ENCODE measurements at regions not wholly inside any gene's neighbourhood (a gene's known extent, or its start where the extent isn't known, plus 50 kb on each side); places are given as distances from the start of the nearest gene placed in this dataset.

GRCh38 chr2:222052934-222053367, 245.8 kb downstream of the PAX3 start:
- H3K27me3 Mint-ChIP-seq = peaks cover 19% of the 10 kb centered on the region
- POLR2A ChIA-PET = no interaction called here

GRCh38 chr2:222050981-222051380, 247.8 kb downstream of the PAX3 start:
- Mint-ChIP-seq H3K27me3 (peaks cover 21% of the 10 kb centered on the region), H3K36me3 (ENCODE audit: low read depth) (no peaks in the 10 kb centered on the region), H3K27ac (no peak overlapping the region), H3K4me1 (no peaks in the 10 kb centered on the region), H3K9me3 (no peaks in the 10 kb centered on the region), H3K4me3 (no peak overlapping the region)
- ChIA-PET CTCF (no interaction called here), POLR2A (no interaction called here)
- no peak for DNase-seq

More at GRCh38 chr2:222052934-222053367, 245.8 kb downstream of the PAX3 start:
- no peak for DNase-seq
- Mint-ChIP-seq H3K4me1 (no peaks in the 10 kb centered on the region), H3K36me3 (ENCODE audit: low read depth) (no peaks in the 10 kb centered on the region), H3K4me3 (no peak overlapping the region), H3K27ac (no peak overlapping the region), H3K9me3 (no peaks in the 10 kb centered on the region)
- CTCF ChIA-PET = no interaction called here

GRCh38 chr2:222049946-222050345, 248.9 kb downstream of the PAX3 start:
- Mint-ChIP-seq H3K4me1 (no peaks in the 10 kb centered on the region), H3K27ac (no peak overlapping the region), H3K4me3 (no peak overlapping the region), H3K36me3 (ENCODE audit: low read depth) (no peaks in the 10 kb centered on the region), H3K27me3 (peaks cover 16% of the 10 kb centered on the region), H3K9me3 (no peaks in the 10 kb centered on the region)
- ChIA-PET CTCF (no interaction called here), POLR2A (no interaction called here)
- DNase-seq = no peak

GRCh38 chr2:222043897-222044296, 254.9 kb downstream of the PAX3 start:
- Mint-ChIP-seq H3K36me3 (ENCODE audit: low read depth) (no peaks in the 10 kb centered on the region), H3K27me3 (peaks cover 2% of the 10 kb centered on the region), H3K4me3 (no peak overlapping the region), H3K27ac (no peak overlapping the region), H3K4me1 (no peaks in the 10 kb centered on the region), H3K9me3 (no peaks in the 10 kb centered on the region)
- no peak for DNase-seq
- ChIA-PET CTCF (no interaction called here), POLR2A (no interaction called here)

- H3K4me3 Mint-ChIP-seq = no peak overlapping the region
- no peaks in the 10 kb centered on the region for H3K4me1 Mint-ChIP-seq
- DNase-seq = no peak
- ChIA-PET CTCF (no interaction called here), POLR2A (no interaction called here)
- H3K36me3 Mint-ChIP-seq (ENCODE audit: low read depth) = no peaks in the 10 kb centered on the region
- H3K27me3 Mint-ChIP-seq = no peaks in the 10 kb centered on the region
- no peak overlapping the region for H3K27ac Mint-ChIP-seq
- no peaks in the 10 kb centered on the region for H3K9me3 Mint-ChIP-seq
Measured at GRCh38 chr2:222042666-222043065, 256.1 kb downstream of the PAX3 start.

- Mint-ChIP-seq H3K27ac (no peak overlapping the region), H3K4me3 (no peak overlapping the region), H3K27me3 (no peaks in the 10 kb centered on the region), H3K36me3 (ENCODE audit: low read depth) (no peaks in the 10 kb centered on the region), H3K4me1 (no peaks in the 10 kb centered on the region), H3K9me3 (no peaks in the 10 kb centered on the region)
- DNase-seq = no peak
- ChIA-PET POLR2A (no interaction called here), CTCF (no interaction called here)
Measured at GRCh38 chr2:222040333-222040732, 258.5 kb downstream of the PAX3 start.

GRCh38 chr2:222039821-222040220, 259.0 kb downstream of the PAX3 start:
- ChIA-PET POLR2A (no interaction called here), CTCF (interaction anchor here (0.7 kb wide), 1 partner anchor 22 kb away, joined by 3 read pairs; no protein-coding TSS in a partner anchor)
- Mint-ChIP-seq H3K27ac (no peak overlapping the region), H3K36me3 (ENCODE audit: low read depth) (no peaks in the 10 kb centered on the region), H3K27me3 (no peaks in the 10 kb centered on the region), H3K4me1 (no peaks in the 10 kb centered on the region), H3K9me3 (no peaks in the 10 kb centered on the region), H3K4me3 (no peak overlapping the region)
- no peak for DNase-seq

- Mint-ChIP-seq H3K36me3 (ENCODE audit: low read depth) (no peaks in the 10 kb centered on the region), H3K4me3 (no peak overlapping the region), H3K4me1 (no peaks in the 10 kb centered on the region), H3K9me3 (no peaks in the 10 kb centered on the region), H3K27ac (no peak overlapping the region), H3K27me3 (no peaks in the 10 kb centered on the region)
- POLR2A ChIA-PET = no interaction called here
- CTCF ChIA-PET = interaction anchor here (1.2 kb wide), 1 partner anchor 13 kb away, joined by 3 read pairs; no protein-coding TSS in a partner anchor
- no peak for DNase-seq
Measured at GRCh38 chr2:222038067-222038802, 260.6 kb downstream of the PAX3 start.

- CTCF ChIA-PET = no interaction called here
Measured at GRCh38 chr2:222037211-222037610, 261.6 kb downstream of the PAX3 start.

GRCh38 chr2:222034058-222034457, 264.7 kb downstream of the PAX3 start:
- H3K36me3 Mint-ChIP-seq (ENCODE audit: low read depth) = no peaks in the 10 kb centered on the region
- H3K27ac Mint-ChIP-seq = no peak overlapping the region
- H3K4me1 Mint-ChIP-seq = no peaks in the 10 kb centered on the region
- CTCF ChIA-PET = no interaction called here
- no peak for DNase-seq
- H3K9me3 Mint-ChIP-seq = no peaks in the 10 kb centered on the region
- POLR2A ChIA-PET = no interaction called here
- no peaks in the 10 kb centered on the region for H3K27me3 Mint-ChIP-seq
- H3K4me3 Mint-ChIP-seq = no peak overlapping the region

More at GRCh38 chr2:222037211-222037610, 261.6 kb downstream of the PAX3 start:
- H3K9me3 Mint-ChIP-seq = no peaks in the 10 kb centered on the region
- no peak overlapping the region for H3K27ac Mint-ChIP-seq
- POLR2A ChIA-PET = no interaction called here
- no peak overlapping the region for H3K4me3 Mint-ChIP-seq
- H3K27me3 Mint-ChIP-seq = no peaks in the 10 kb centered on the region
- H3K36me3 Mint-ChIP-seq (ENCODE audit: low read depth) = no peaks in the 10 kb centered on the region
- H3K4me1 Mint-ChIP-seq = no peaks in the 10 kb centered on the region
- no peak for DNase-seq

- no peaks in the 10 kb centered on the region for H3K9me3 Mint-ChIP-seq
- POLR2A ChIA-PET = no interaction called here
- no peaks in the 10 kb centered on the region for H3K36me3 Mint-ChIP-seq (ENCODE audit: low read depth)
- no peaks in the 10 kb centered on the region for H3K27me3 Mint-ChIP-seq
- DNase-seq = no peak
- no peak overlapping the region for H3K4me3 Mint-ChIP-seq
- H3K27ac Mint-ChIP-seq = no peak overlapping the region
- CTCF ChIA-PET = no interaction called here
- no peaks in the 10 kb centered on the region for H3K4me1 Mint-ChIP-seq
Measured at GRCh38 chr2:222033541-222033940, 265.3 kb downstream of the PAX3 start.

- ChIA-PET POLR2A (no interaction called here), CTCF (interaction anchor here (1.0 kb wide), 1 partner anchor 13 kb away, joined by 3 read pairs; no protein-coding TSS in a partner anchor)
- Mint-ChIP-seq H3K27me3 (peaks cover 5% of the 10 kb centered on the region), H3K4me3 (no peak overlapping the region), H3K9me3 (no peaks in the 10 kb centered on the region), H3K36me3 (ENCODE audit: low read depth) (no peaks in the 10 kb centered on the region), H3K27ac (no peak overlapping the region), H3K4me1 (no peaks in the 10 kb centered on the region)
- no peak for DNase-seq
Measured at GRCh38 chr2:222025881-222026271, 272.9 kb downstream of the PAX3 start.

- Mint-ChIP-seq H3K27ac (no peak overlapping the region), H3K4me1 (no peaks in the 10 kb centered on the region), H3K36me3 (ENCODE audit: low read depth) (no peaks in the 10 kb centered on the region), H3K4me3 (no peak overlapping the region), H3K9me3 (no peaks in the 10 kb centered on the region), H3K27me3 (peaks cover 5% of the 10 kb centered on the region)
- no peak for DNase-seq
- POLR2A ChIA-PET = no interaction called here
- CTCF ChIA-PET = interaction anchor here (0.6 to 1.0 kb wide), 2 partner anchors 13 to 433 kb away, joined by 3 read pairs; no protein-coding TSS in a partner anchor
Measured at GRCh38 chr2:222024932-222025880, 273.6 kb downstream of the PAX3 start.

Data from activated CD4-positive, alpha-beta T cell treated with anti-CD3 and anti-CD28 coated beads, Interleukin-2, amount 10 ng/mL, durations not matched to agents 7 days and 5 days (primary cell).